Hepatocyte (in vitro differentiated cells): ENCODE measurements at regions not wholly inside any gene's neighbourhood (a gene's known extent, or its start where the extent isn't known, plus 50 kb on each side); places are given as distances from the start of the nearest gene placed in this dataset.
A peak's percentile ranks its signal among the peaks of the same experiment; 100 is the strongest.

Source experiments
- DNase-seq: peaks from one replicate; pipeline ENCODE4 v3.0.0-alpha.2; 2016; ENCODE audit warnings: low spot score
- H2AFZ ChIP-seq: fragments of 200-600 bp; sonication (generic); 2 replicates; pipeline ENCODE4 v1.6.0; 2016; ENCODE audit warnings: antibody characterized with exemption, mild to moderate bottlenecking
- H3K27ac ChIP-seq: fragments of 200-600 bp; sonication (generic); 2 replicates; pipeline ENCODE4 v1.5.1; 2016; ENCODE audit warnings: mild to moderate bottlenecking
- H3K27me3 ChIP-seq: fragments of 200-600 bp; sonication (generic); 2 replicates; pipeline ENCODE4 v1.6.1; 2016
- H3K36me3 ChIP-seq: fragments of 200-600 bp; sonication (generic); replicated peaks from 2 replicates; pipeline ENCODE4 v1.5.1; 2016; ENCODE audit warnings: low read depth; ENCODE audit not compliant: insufficient read depth
- H3K4me1 ChIP-seq: fragments of 200-600 bp; sonication (generic); 2 replicates; pipeline ENCODE4 v1.5.1; 2016; ENCODE audit warnings: mild to moderate bottlenecking, moderate library complexity; ENCODE audit not compliant: insufficient read depth
- H3K4me2 ChIP-seq: fragments of 200-600 bp; sonication (generic); 2 replicates; pipeline ENCODE4 v1.6.0; 2016
- H3K4me3 ChIP-seq: fragments of 200-600 bp; sonication (generic); 2 replicates; pipeline ENCODE4 v1.5.1; 2016; ENCODE audit warnings: mild to moderate bottlenecking
- H3K79me2 ChIP-seq: fragments of 200-600 bp; sonication (generic); 2 replicates; pipeline ENCODE4 v1.6.0; 2017; ENCODE audit warnings: mild to moderate bottlenecking
- H3K9me2 ChIP-seq: fragments of 200-600 bp; sonication (generic); replicated peaks from 2 replicates; pipeline ENCODE4 v1.6.0; 2017; ENCODE audit warnings: mild to moderate bottlenecking; ENCODE audit not compliant: insufficient read depth
- H3K9me3 ChIP-seq: fragments of 200-600 bp; sonication (generic); 2 replicates; pipeline ENCODE4 v1.5.1; 2016; ENCODE audit warnings: low read depth, mild to moderate bottlenecking
- H4K20me1 ChIP-seq: fragments of 200-600 bp; sonication (generic); 2 replicates; pipeline ENCODE4 v1.6.0; 2016; ENCODE audit warnings: mild to moderate bottlenecking; ENCODE audit not compliant: insufficient read depth, poor library complexity, severe bottlenecking
- EZH2 ChIP-seq: fragments of 200-600 bp; sonication (generic); IDR thresholded peaks from 2 replicates; pipeline ENCODE4 v1.6.1; 2016; ENCODE audit warnings: antibody characterized with exemption, mild to moderate bottlenecking, borderline replicate concordance
- EZH2phosphoT487 ChIP-seq: fragments of 200-600 bp; sonication (generic); IDR thresholded peaks from one replicate; pipeline ENCODE4 v1.6.1; 2018; ENCODE audit warnings: antibody characterized with exemption, mild to moderate bottlenecking, low read depth, moderate library complexity; ENCODE audit not compliant: unreplicated experiment, severe bottlenecking
- WGBS: methylation state at CpG from one replicate; pipeline ENCODE4 v1.1.6; 2016; ENCODE audit warnings: low lambda C conversion rate; ENCODE audit errors: missing lambda C conversion rate; 5-methylcytosine and 5-hydroxymethylcytosine counted together
- TF ChIP-seq, protein P1 (sequence below): fragments of 200-600 bp; sonication (generic); IDR thresholded peaks from 2 replicates; pipeline ENCODE4 v1.5.1; 2016; ENCODE audit warnings: antibody characterized with exemption, mild to moderate bottlenecking; ENCODE audit not compliant: poor library complexity

DNA sequence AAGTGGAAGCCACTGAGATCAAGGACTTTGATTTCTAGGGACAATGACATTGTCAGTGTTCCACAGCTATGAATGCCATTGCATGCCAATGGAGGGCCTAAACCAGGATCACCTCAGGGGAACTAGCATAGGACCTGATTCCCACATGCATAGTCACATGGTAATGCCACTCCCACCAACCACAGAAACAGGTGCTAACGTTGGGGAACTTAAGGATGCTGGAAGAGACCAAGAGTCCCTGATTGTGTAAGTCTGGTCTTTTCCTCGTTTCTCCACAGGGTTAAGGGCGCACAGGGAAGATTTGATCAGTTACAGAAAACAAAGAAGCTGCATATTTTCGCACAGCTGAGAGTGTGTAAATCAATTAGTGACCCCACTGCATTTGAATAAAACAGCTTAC, 59.4 kb upstream of the CD44 start:
- Histone ChIP-seq H3K27me3 (no peaks in the 10 kb centered on the region), H4K20me1 (no peaks in the 10 kb centered on the region), H3K4me1 (peaks cover 3% of the 10 kb centered on the region), H3K79me2 (no peaks in the 10 kb centered on the region), H2AFZ (no peak overlapping the region), H3K27ac (no peak overlapping the region), H3K4me2 (no peak overlapping the region), H3K36me3 (no peaks in the 10 kb centered on the region), H3K9me3 (no peaks in the 10 kb centered on the region), H3K4me3 (no peak overlapping the region), H3K9me2 (no peaks in the 10 kb centered on the region)
- no peak for TF ChIP-seq EZH2
- TF ChIP-seq, protein P1, sequence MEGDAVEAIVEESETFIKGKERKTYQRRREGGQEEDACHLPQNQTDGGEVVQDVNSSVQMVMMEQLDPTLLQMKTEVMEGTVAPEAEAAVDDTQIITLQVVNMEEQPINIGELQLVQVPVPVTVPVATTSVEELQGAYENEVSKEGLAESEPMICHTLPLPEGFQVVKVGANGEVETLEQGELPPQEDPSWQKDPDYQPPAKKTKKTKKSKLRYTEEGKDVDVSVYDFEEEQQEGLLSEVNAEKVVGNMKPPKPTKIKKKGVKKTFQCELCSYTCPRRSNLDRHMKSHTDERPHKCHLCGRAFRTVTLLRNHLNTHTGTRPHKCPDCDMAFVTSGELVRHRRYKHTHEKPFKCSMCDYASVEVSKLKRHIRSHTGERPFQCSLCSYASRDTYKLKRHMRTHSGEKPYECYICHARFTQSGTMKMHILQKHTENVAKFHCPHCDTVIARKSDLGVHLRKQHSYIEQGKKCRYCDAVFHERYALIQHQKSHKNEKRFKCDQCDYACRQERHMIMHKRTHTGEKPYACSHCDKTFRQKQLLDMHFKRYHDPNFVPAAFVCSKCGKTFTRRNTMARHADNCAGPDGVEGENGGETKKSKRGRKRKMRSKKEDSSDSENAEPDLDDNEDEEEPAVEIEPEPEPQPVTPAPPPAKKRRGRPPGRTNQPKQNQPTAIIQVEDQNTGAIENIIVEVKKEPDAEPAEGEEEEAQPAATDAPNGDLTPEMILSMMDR: no peak
- TF ChIP-seq EZH2phosphoT487: no peak
- no peak for DNase-seq
- WGBS: 71% methylated on average over 4 of the region's 4 CpGs

DNA sequence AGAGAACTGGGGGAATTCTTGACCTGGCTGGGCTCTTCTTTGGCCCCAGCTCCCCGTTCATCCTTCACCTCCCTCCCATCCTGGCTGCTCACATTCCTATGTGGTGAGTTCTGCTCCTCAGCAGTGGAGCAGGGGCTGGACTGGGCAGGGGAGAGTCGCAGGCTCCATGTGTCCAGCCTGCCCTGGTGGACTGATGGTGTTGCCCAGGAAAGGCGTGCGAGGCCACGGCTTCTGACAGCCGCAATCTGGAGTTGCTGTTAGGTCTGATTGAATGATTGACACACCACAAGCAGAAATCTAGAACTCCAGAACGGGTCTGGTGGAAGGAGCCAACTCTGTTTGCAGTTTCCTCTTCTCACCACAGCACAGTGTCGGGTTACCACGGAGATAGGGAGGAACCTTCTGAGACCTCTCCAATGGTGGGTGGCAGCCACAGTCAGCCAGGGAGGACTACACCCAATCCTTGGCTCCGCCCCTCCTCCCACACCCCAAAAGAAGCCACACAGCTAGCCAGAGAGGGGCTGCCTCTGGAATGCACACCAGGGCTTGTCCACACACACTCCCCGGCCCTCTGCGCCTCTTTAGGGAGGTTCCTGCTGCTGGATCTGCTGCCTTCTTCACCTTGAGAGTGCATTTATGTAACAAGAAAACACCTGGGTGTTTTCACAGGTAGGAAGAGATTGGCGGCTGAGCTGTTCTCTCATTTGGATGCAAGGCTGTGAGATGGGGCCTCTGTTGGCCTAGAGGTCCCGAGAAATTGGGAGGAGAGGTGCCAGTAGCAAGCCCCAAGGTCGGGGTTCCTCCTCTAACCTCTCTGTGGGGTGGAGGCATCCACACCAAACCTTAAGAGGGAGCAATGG, 56.4 kb upstream of the CD44 start:
- Histone ChIP-seq H3K9me3 (no peaks in the 10 kb centered on the region), H3K79me2 (no peaks in the 10 kb centered on the region), H3K27ac (no peak overlapping the region), H3K36me3 (no peaks in the 10 kb centered on the region), H3K4me1 (peaks cover 3% of the 10 kb centered on the region), H4K20me1 (no peaks in the 10 kb centered on the region), H3K4me3 (no peak overlapping the region), H3K9me2 (no peaks in the 10 kb centered on the region), H3K4me2 (no peak overlapping the region), H2AFZ (no peak overlapping the region), H3K27me3 (no peaks in the 10 kb centered on the region)
- peak; percentile 26 for DNase-seq
- TF ChIP-seq, protein P1: no peak
- TF ChIP-seq EZH2phosphoT487: no peak
- no peak for TF ChIP-seq EZH2
- WGBS: 79% methylated on average over 15 of the region's 15 CpGs

DNA sequence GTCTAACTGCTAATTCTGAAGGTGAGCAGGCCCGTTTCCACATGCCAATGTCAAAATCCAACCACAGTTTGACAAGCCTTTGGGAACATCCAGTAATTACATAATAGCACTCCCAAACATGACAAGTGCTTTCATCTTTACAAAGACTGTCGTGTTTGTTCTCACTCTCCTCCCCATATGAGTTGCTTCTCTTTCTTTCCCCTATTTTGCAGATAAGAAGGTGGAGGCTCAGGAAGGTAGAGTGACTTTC, 55.9 kb upstream of the CD44 start:
- Histone ChIP-seq H2AFZ (no peak overlapping the region), H4K20me1 (no peaks in the 10 kb centered on the region), H3K9me3 (no peaks in the 10 kb centered on the region), H3K4me1 (peaks cover 3% of the 10 kb centered on the region), H3K36me3 (no peaks in the 10 kb centered on the region), H3K79me2 (no peaks in the 10 kb centered on the region), H3K27ac (no peak overlapping the region), H3K4me2 (no peak overlapping the region), H3K4me3 (no peak overlapping the region), H3K9me2 (no peaks in the 10 kb centered on the region), H3K27me3 (no peaks in the 10 kb centered on the region)
- WGBS: 60% methylated on average over 2 of the region's 2 CpGs
- TF ChIP-seq, protein P1: no peak
- TF ChIP-seq EZH2 (no peak), EZH2phosphoT487 (no peak)
- no peak for DNase-seq
